DMS53 (cell line): ENCODE measurements at regions not wholly inside any gene's neighbourhood (a gene's known extent, or its start where the extent isn't known, plus 50 kb on each side); places are given as distances from the start of the nearest gene placed in this dataset.

Experiments used
- DNase-seq: peaks from one replicate; lab custom pipeline; 2025; lab: John Stamatoyannopoulos, UW

- no peak for DNase-seq
Observed at GRCh38 chr1:25003000-25003399, 72.9 kb upstream of the RUNX3 start.

GRCh38 chr1:25001125-25001915 lies 71.2 kb upstream of the RUNX3 start:
- DNase-seq: no peak

GRCh38 chr1:24999906-25000305 lies 69.8 kb upstream of the RUNX3 start:
- DNase-seq: no peak

- DNase-seq: no peak
Observed at GRCh38 chr1:24999426-24999825, 69.3 kb upstream of the RUNX3 start.

GRCh38 chr1:24998563-24999245 lies 68.6 kb upstream of the RUNX3 start:
- DNase-seq: no peak

- DNase-seq: no peak
Observed at GRCh38 chr1:24996983-24997893, 67.2 kb upstream of the RUNX3 start.

GRCh38 chr1:24996456-24996855 lies 66.4 kb upstream of the RUNX3 start:
- DNase-seq: no peak

- DNase-seq: no peak
Observed at GRCh38 chr1:24995661-24996060, 65.6 kb upstream of the RUNX3 start.

GRCh38 chr1:24995140-24995539 lies 65.1 kb upstream of the RUNX3 start:
- no peak for DNase-seq

- no peak for DNase-seq
Observed at GRCh38 chr1:24993871-24994580, 64.0 kb upstream of the RUNX3 start.

- DNase-seq: no peak
Observed at GRCh38 chr1:24992761-24993211, 62.7 kb upstream of the RUNX3 start.

- DNase-seq: no peak
Observed at GRCh38 chr1:24992124-24992760, 62.2 kb upstream of the RUNX3 start.

GRCh38 chr1:24991697-24992096 lies 61.6 kb upstream of the RUNX3 start:
- no peak for DNase-seq

GRCh38 chr1:24990779-24991641 lies 60.9 kb upstream of the RUNX3 start:
- DNase-seq: no peak

- DNase-seq: no peak
Observed at GRCh38 chr1:24990136-24990535, 60.1 kb upstream of the RUNX3 start.

GRCh38 chr1:24989082-24989481 lies 59.0 kb upstream of the RUNX3 start:
- no peak for DNase-seq

- no peak for DNase-seq
Observed at GRCh38 chr1:24988558-24988912, 58.5 kb upstream of the RUNX3 start.

- DNase-seq: no peak
Observed at GRCh38 chr1:24987875-24988557, 57.9 kb upstream of the RUNX3 start.

GRCh38 chr1:24987424-24987823 lies 57.3 kb upstream of the RUNX3 start:
- DNase-seq: no peak
